ENCODE measurements at regions not wholly inside any gene's neighbourhood (a gene's known extent, or its start where the extent isn't known, plus 50 kb on each side); places are given as distances from the start of the nearest gene placed in this dataset.

DNA sequence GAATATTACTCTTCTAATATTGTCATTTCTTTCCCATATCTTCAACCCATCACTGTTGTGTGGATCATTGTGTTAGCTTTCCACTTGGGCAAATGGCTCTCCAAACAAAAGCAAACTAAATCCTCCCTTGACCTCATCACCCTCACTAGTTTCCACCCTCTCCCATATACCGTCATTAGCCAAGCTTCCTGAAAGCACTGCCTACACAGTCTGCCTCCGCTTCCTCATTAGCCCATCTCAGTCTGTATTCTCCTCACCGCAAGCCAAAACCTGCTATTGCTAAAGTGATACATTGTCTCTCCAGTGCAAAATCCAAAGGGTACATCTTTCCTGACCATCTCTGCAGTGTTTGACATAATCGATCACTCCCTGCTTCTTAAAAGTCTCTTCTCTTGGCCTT, 212.6 kb downstream of the CLIC5 start:
- TF ChIP-seq, protein P1, sequence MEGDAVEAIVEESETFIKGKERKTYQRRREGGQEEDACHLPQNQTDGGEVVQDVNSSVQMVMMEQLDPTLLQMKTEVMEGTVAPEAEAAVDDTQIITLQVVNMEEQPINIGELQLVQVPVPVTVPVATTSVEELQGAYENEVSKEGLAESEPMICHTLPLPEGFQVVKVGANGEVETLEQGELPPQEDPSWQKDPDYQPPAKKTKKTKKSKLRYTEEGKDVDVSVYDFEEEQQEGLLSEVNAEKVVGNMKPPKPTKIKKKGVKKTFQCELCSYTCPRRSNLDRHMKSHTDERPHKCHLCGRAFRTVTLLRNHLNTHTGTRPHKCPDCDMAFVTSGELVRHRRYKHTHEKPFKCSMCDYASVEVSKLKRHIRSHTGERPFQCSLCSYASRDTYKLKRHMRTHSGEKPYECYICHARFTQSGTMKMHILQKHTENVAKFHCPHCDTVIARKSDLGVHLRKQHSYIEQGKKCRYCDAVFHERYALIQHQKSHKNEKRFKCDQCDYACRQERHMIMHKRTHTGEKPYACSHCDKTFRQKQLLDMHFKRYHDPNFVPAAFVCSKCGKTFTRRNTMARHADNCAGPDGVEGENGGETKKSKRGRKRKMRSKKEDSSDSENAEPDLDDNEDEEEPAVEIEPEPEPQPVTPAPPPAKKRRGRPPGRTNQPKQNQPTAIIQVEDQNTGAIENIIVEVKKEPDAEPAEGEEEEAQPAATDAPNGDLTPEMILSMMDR (IDR thresholded peaks at IDR 0.05 in 8 of 11, conservative IDR thresholded peaks at IDR 0.05 in 3 of 11): no peak
- TF ChIP-seq POLR2A (IDR thresholded peaks at IDR 0.05): no peak
- no peak for TF ChIP-seq POLR2AphosphoS5 (IDR thresholded peaks at IDR 0.05)
